OCI-LY7 (cell line): ENCODE measurements at regions not wholly inside any gene's neighbourhood (a gene's known extent, or its start where the extent isn't known, plus 50 kb on each side); places are given as distances from the start of the nearest gene placed in this dataset.

Source experiments
- BruUV-seq: library from RNA; stranded (reverse); fragments of 400-500 nt; replicated peaks from 2 replicates; lab custom pipeline; 2021; lab: Mats Ljungman, UMichigan
- CTCF ChIA-PET: fragments of 300-600 bp; sonication (Branson Sonifier 250); formaldehyde crosslinking; loops from one replicate; lab custom pipeline; 2022; ENCODE audit warnings: antibody characterized with exemption; ENCODE audit not compliant: unreplicated experiment; lab: Charles Lee
- POLR2A ChIA-PET: fragments of 300-600 bp; sonication (Branson Sonifier 250); formaldehyde crosslinking; loops from one replicate; lab custom pipeline; 2022; ENCODE audit warnings: antibody characterized with exemption; lab: Charles Lee
- DNase-seq: peaks from one replicate; pipeline ENCODE4 v3.0.0-alpha.2; 2015; ENCODE audit warnings: low spot score
- H2AFZ ChIP-seq: fragments of 200-600 bp; sonication (generic), shearing (Covaris generic); 2 replicates; pipeline ENCODE4 v1.6.1; 2014; ENCODE audit warnings: mild to moderate bottlenecking, antibody characterized with exemption, low read length, moderate library complexity
- H3K27ac ChIP-seq: fragments of 200-600 bp; sonication (generic); 2 replicates; pipeline ENCODE4 v1.5.1; 2014; ENCODE audit warnings: mixed run types, low read depth, mild to moderate bottlenecking, moderate library complexity, low read length, inconsistent platforms; ENCODE audit not compliant: poor library complexity, severe bottlenecking
- H3K36me3 ChIP-seq: fragments of 200-600 bp; sonication (generic); 2 replicates; pipeline ENCODE4 v1.6.1; 2014; ENCODE audit warnings: mild to moderate bottlenecking, antibody characterized with exemption, low read length, moderate library complexity, mixed read lengths; ENCODE audit not compliant: insufficient read depth
- H3K4me1 ChIP-seq: fragments of 200-600 bp; sonication (generic); 2 replicates; pipeline ENCODE4 v1.5.1; 2014; ENCODE audit warnings: mild to moderate bottlenecking, low read length; ENCODE audit not compliant: insufficient read depth, poor library complexity, severe bottlenecking
- H3K4me2 ChIP-seq: fragments of 200-600 bp; sonication (generic); 2 replicates; pipeline ENCODE4 v1.6.1; 2014; ENCODE audit warnings: mild to moderate bottlenecking, low read length
- H3K4me3 ChIP-seq: fragments of 200-600 bp; sonication (generic); 2 replicates; pipeline ENCODE4 v1.5.1; 2014; ENCODE audit warnings: mild to moderate bottlenecking, low read depth, low read length; ENCODE audit not compliant: poor library complexity, severe bottlenecking
- H3K79me2 ChIP-seq: fragments of 200-600 bp; sonication (generic); 2 replicates; pipeline ENCODE4 v1.6.1; 2016; ENCODE audit warnings: low read depth, mild to moderate bottlenecking, low read length, moderate library complexity, mixed read lengths; ENCODE audit not compliant: insufficient read depth
- H3K9me2 ChIP-seq: fragments of 200-600 bp; sonication (generic); 2 replicates; pipeline ENCODE4 v1.6.1; 2016; ENCODE audit warnings: mild to moderate bottlenecking, low read length, mixed read lengths; ENCODE audit not compliant: insufficient read depth
- H3K9me3 ChIP-seq: fragments of 200-600 bp; sonication (generic); 2 replicates; pipeline ENCODE4 v1.6.1; 2014; ENCODE audit warnings: mild to moderate bottlenecking, mixed run types, low read length, mixed read lengths
- H4K20me1 ChIP-seq: fragments of 200-600 bp; sonication (generic); 2 replicates; pipeline ENCODE4 v1.6.1; 2014; ENCODE audit warnings: mild to moderate bottlenecking, antibody characterized with exemption, low read length, moderate library complexity, mixed read lengths; ENCODE audit not compliant: insufficient read depth
- CTCF ChIP-seq: fragments of 200-600 bp; sonication (generic); conservative IDR thresholded peaks from 2 replicates; pipeline ENCODE4 v1.5.1; 2014; ENCODE audit warnings: mild to moderate bottlenecking, antibody characterized with exemption, low read length, moderate library complexity, mixed read lengths
- EZH2phosphoT487 ChIP-seq: fragments of 200-600 bp; sonication (generic); IDR thresholded peaks from 2 replicates; pipeline ENCODE4 v1.6.1; 2018; ENCODE audit warnings: low read depth, borderline replicate concordance, mild to moderate bottlenecking, mixed run types, antibody characterized with exemption, low read length, moderate library complexity, mixed read lengths
- intact Hi-C: fragments of 100-400 bp; cut with micrococcal nuclease; formaldehyde crosslinking; loops from one replicate; pipeline ENCODE4 v1.10.0; 2022; ENCODE audit not compliant: unreplicated experiment

- peaks cover 31% of the 10 kb centered on the region for H3K4me1 ChIP-seq
- H3K27ac ChIP-seq, result no peak overlapping the region
- intact Hi-C loops, result no loop called here
Measured at GRCh38 chr10:123390874-123391273, 236.7 kb downstream of the BUB3 start.

GRCh38 chr10:123391275-123392028 lies 237.2 kb downstream of the BUB3 start:
- ChIA-PET CTCF (no interaction called here), POLR2A (no interaction called here)
- no peak for TF ChIP-seq EZH2phosphoT487
- H3K4me2 ChIP-seq, result peak overlapping the region; percentile 61
- H4K20me1 ChIP-seq, result no peaks in the 10 kb centered on the region
- no TSS peak for BruUV-seq
- H3K27ac ChIP-seq, result peak overlapping the region; percentile 60
- peaks cover 31% of the 10 kb centered on the region for H3K4me1 ChIP-seq
- intact Hi-C loops, result loop anchor here (1.0 kb wide), 1 partner anchor 11 kb away; no protein-coding TSS in a partner anchor
- no peaks in the 10 kb centered on the region for H3K9me2 ChIP-seq
- H3K36me3 ChIP-seq, result no peaks in the 10 kb centered on the region; the same call in 1 of the 2 replicates
- peak overlapping the region; percentile 14; the same call in 1 of the 2 replicates for H2AFZ ChIP-seq
- peak overlapping the region; percentile 10 for H3K4me3 ChIP-seq
- H3K9me3 ChIP-seq, result peaks cover 17% of the 10 kb centered on the region; the same call in 1 of the 2 replicates
- DNase-seq, result no peak
- no peaks in the 10 kb centered on the region for H3K79me2 ChIP-seq

More at GRCh38 chr10:123390874-123391273, 236.7 kb downstream of the BUB3 start:
- no peak for DNase-seq
- TF ChIP-seq EZH2phosphoT487, result no peak
- TF ChIP-seq CTCF, result no peak
- no TSS peak for BruUV-seq
- no peaks in the 10 kb centered on the region for H4K20me1 ChIP-seq
- H3K4me3 ChIP-seq, result no peak overlapping the region
- H3K79me2 ChIP-seq, result no peaks in the 10 kb centered on the region
- no peaks in the 10 kb centered on the region for H3K9me2 ChIP-seq
- H3K9me3 ChIP-seq, result peaks cover 12% of the 10 kb centered on the region; the same call in 1 of the 2 replicates
- ChIA-PET POLR2A (no interaction called here), CTCF (no interaction called here)
- no peak overlapping the region for H3K4me2 ChIP-seq
- H2AFZ ChIP-seq, result no peak overlapping the region
- H3K36me3 ChIP-seq, result no peaks in the 10 kb centered on the region; the same call in 1 of the 2 replicates

- peak overlapping the region; percentile 60 for H3K27ac ChIP-seq
- no peaks in the 10 kb centered on the region for H4K20me1 ChIP-seq
- no peaks in the 10 kb centered on the region for H3K9me2 ChIP-seq
- H3K9me3 ChIP-seq, result peaks cover 26% of the 10 kb centered on the region; the same call in 1 of the 2 replicates
- no TSS peak for BruUV-seq
- H3K4me2 ChIP-seq, result peak overlapping the region; percentile 61
- no peak for TF ChIP-seq EZH2phosphoT487
- no peak for TF ChIP-seq CTCF
- ChIA-PET POLR2A (no interaction called here), CTCF (no interaction called here)
- peak; percentile 84 for DNase-seq
- H3K4me3 ChIP-seq, result peak overlapping the region; percentile 10
- H3K79me2 ChIP-seq, result no peaks in the 10 kb centered on the region
- H3K4me1 ChIP-seq, result peaks cover 36% of the 10 kb centered on the region
- H3K36me3 ChIP-seq, result no peaks in the 10 kb centered on the region; the same call in 1 of the 2 replicates
- peak overlapping the region; percentile 14; the same call in 1 of the 2 replicates for H2AFZ ChIP-seq
- intact Hi-C loops, result loop anchor here (1.0 kb wide), 1 partner anchor 10 kb away; no protein-coding TSS in a partner anchor
Measured at GRCh38 chr10:123392182-123392963, 238.2 kb downstream of the BUB3 start.
